Heart left ventricle (tissue), 16 donors: ENCODE measurements at regions not wholly inside any gene's neighbourhood (a gene's known extent, or its start where the extent isn't known, plus 50 kb on each side); places are given as distances from the start of the nearest gene placed in this dataset.

Experiments
- ATAC-seq, 4 donors: fragments of 200-7000 bp; cut with Tn5 transposase; one replicate each; pipeline ENCODE4 v1.9.1; 2020 to 2022; ENCODE audit warnings: moderate library complexity in 4 of 4, mild to moderate bottlenecking in 3 of 4, moderate number of reproducible peaks in 1 of 4
- DNase-seq, 5 donors: peaks; one replicate each; pipeline ENCODE4 v3.0.0-alpha.2; 2020
- H3K27ac ChIP-seq, 12 donors: fragments of 200-600 bp; sonication (generic) in 4 of 12; one replicate each; pipeline versions ENCODE4 v1.5.0 to v1.8.0; 2016 to 2022; ENCODE audit warnings: mild to moderate bottlenecking in 2 of 12
- H3K27me3 ChIP-seq, 9 donors: fragments of 200-600 bp; sonication (generic) in 2 of 9; one replicate each; pipeline versions ENCODE4 v1.5.1 to v1.8.0; 2016 to 2022; ENCODE audit warnings: mild to moderate bottlenecking in 3 of 9
- H3K36me3 ChIP-seq, 9 donors: fragments of 200-600 bp; sonication (generic) in 2 of 9; one replicate each; pipeline versions ENCODE4 v1.5.0 to v1.8.0; 2018 to 2022; ENCODE audit warnings: mild to moderate bottlenecking in 2 of 9
- H3K4me1 ChIP-seq, 12 donors: fragments of 200-600 bp; sonication (generic) in 4 of 12; one replicate each; pipeline versions ENCODE4 v1.5.0 to v1.8.0; 2016 to 2022; ENCODE audit warnings: mild to moderate bottlenecking in 3 of 12
- H3K4me3 ChIP-seq, 12 donors: fragments of 200-600 bp; sonication (generic) in 4 of 12; one replicate each; pipeline versions ENCODE4 v1.5.0 to v1.8.0; 2017 to 2022; ENCODE audit warnings: mild to moderate bottlenecking in 9 of 12, moderate library complexity in 4 of 12
- H3K9me3 ChIP-seq, 12 donors: fragments of 200-600 bp; sonication (generic) in 4 of 12; one replicate each; pipeline versions ENCODE4 v1.5.0 to v1.8.0; 2016 to 2022; ENCODE audit warnings: mild to moderate bottlenecking in 1 of 12
- POLR2A ChIP-seq, 2 donors: fragments of 450-650 bp; IDR thresholded peaks; one replicate each; pipeline ENCODE4 v1.6.1; 2017; ENCODE audit warnings: antibody characterized with exemption in 2 of 2, mild to moderate bottlenecking in 2 of 2, moderate library complexity in 2 of 2
- WGBS, 4 donors: extraction: QIAGEN DNeasy Blood & Tissue Kit in 2 of 4; methylation state at CpG; one replicate each; pipeline versions ENCODE4 v1.1.5 to v1.1.7; 2013 to 2018; 5-methylcytosine and 5-hydroxymethylcytosine counted together
- intact Hi-C, 10 donors: fragments of 100-400 bp; cut with DNase I; formaldehyde crosslinking; loops; one replicate each; pipeline versions ENCODE4 v1.11.1 to v1.14.2; 2022
- TF ChIP-seq, protein P1 (sequence below), 12 donors: fragments of 200-600 bp; sonication (generic) in 4 of 12; IDR thresholded peaks; one replicate each; pipeline versions ENCODE4 v1.5.0 to v1.8.0; 2018 to 2022; ENCODE audit warnings: antibody characterized with exemption in 12 of 12, mild to moderate bottlenecking in 5 of 12
- donor health status: ischemic (EF 13 %, LVEDD 7.1; RV severe dilation, severe dysfunction).
- donor health status: healthy with polysubstance abuse.
- donor health status: DM: no; HTN: yes; CAD: no.
- donor health status: DM: no; HTN: no; CAD: no.
- donor health status: ischemic (EF 25% LVEDD 6.9; RV normal size, moderate dysfunction).
- donor health status: ischemic (EF 25% LVEDD 5.7; RV mildly dilated, moderate dysfunction).
- donor health status: healthy.
- donor health status: DM: yes; HTN: yes; CAD: no.
- donor health status: ischemic (EF 35%, LVEDD 5.7; RV mildly dilated, moderate dysfunction).
- donor health status: nonischemic (EF 11% LVEDD 7.7; RV severe dilation, severe dysfunction).
- donor health status: DM: yes; HTN: yes; CAD: no.
- donor health status: PGD.
- donor health status: ischemic (EF 29% LVEDD 5.4; RV normal size, mild dysfunction).
- donor health status: nonischemic (EF 23%, LVEDD 6.1; RV moderate dilation, normal function).

DNA sequence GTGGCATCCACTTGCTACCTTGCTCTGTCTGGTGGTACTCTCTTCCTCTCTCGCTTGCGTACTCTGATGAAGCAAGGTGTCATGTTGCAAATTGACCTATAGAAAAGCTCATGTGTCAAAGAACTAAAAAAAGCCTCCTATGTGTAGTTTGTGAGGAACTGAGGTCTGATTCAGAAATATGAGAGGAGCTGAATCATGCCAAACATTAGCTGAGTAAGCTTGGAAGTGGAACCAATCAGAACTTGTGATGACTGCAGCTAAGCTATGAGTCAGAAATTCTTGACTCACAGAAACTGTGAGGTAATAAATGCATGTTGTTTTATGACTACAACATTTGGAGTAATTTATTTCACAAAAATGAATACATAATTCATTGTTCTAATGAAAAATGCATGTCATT, 2138.8 kb downstream of the PCDH7 start:
- H3K36me3 ChIP-seq, result no peaks in the 10 kb centered on the region
- ATAC-seq, result no peak
- H3K4me1 ChIP-seq, result no peaks in the 10 kb centered on the region
- intact Hi-C loops, result no loop called here
- H3K27ac ChIP-seq, result no peak overlapping the region
- H3K27me3 ChIP-seq, result no peaks in the 10 kb centered on the region
- no peak for DNase-seq
- TF ChIP-seq, protein P1, sequence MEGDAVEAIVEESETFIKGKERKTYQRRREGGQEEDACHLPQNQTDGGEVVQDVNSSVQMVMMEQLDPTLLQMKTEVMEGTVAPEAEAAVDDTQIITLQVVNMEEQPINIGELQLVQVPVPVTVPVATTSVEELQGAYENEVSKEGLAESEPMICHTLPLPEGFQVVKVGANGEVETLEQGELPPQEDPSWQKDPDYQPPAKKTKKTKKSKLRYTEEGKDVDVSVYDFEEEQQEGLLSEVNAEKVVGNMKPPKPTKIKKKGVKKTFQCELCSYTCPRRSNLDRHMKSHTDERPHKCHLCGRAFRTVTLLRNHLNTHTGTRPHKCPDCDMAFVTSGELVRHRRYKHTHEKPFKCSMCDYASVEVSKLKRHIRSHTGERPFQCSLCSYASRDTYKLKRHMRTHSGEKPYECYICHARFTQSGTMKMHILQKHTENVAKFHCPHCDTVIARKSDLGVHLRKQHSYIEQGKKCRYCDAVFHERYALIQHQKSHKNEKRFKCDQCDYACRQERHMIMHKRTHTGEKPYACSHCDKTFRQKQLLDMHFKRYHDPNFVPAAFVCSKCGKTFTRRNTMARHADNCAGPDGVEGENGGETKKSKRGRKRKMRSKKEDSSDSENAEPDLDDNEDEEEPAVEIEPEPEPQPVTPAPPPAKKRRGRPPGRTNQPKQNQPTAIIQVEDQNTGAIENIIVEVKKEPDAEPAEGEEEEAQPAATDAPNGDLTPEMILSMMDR (IDR thresholded peaks at IDR 0.05), result no peak
- no peak for TF ChIP-seq POLR2A (IDR thresholded peaks at IDR 0.05)
- 85 to 92% (median 88%) methylated on average over 2 of the region's 2 CpGs for WGBS, 4 donors
- no peak overlapping the region for H3K4me3 ChIP-seq
- peaks cover 0 to 6% (median 0%) of the 10 kb centered on the region in 12 donors for H3K9me3 ChIP-seq

GRCh38 chr4:32864713-32865351, 2144.7 kb downstream of the PCDH7 start:
- Histone ChIP-seq H3K9me3 (peaks cover 0 to 2% (median 0%) of the 10 kb centered on the region in 12 donors), H3K27me3 (no peaks in the 10 kb centered on the region), H3K27ac (no peak overlapping the region), H3K36me3 (no peaks in the 10 kb centered on the region), H3K4me1 (no peaks in the 10 kb centered on the region), H3K4me3 (no peak overlapping the region)
- intact Hi-C loops, result no loop called here
- no peak for DNase-seq
- ATAC-seq, result no peak
- TF ChIP-seq, protein P1 (IDR thresholded peaks at IDR 0.05), result no peak
- no peak for TF ChIP-seq POLR2A (IDR thresholded peaks at IDR 0.05)
- 75 to 84% (median 79%) methylated on average over 3 of the region's 3 CpGs for WGBS, 4 donors

DNA sequence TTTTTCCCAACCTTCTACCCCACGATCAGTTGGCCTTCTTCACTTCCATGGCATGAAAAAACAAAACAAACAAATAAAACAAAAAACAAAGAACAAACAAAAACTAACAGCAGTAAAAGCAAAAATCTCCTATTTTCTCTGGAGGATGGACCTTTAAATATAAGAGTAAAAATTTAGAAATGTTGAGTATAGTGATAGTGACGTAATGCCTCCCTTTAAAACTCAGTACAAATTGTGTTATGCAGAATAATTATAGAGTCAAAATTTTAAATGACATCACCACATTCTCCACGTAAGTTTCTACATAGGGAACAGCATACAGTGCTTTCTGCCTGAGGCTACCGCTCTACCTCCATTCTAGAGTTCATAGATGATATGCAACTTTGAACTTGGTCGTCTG, 2156.4 kb downstream of the PCDH7 start:
- Histone ChIP-seq H3K36me3 (no peaks in the 10 kb centered on the region), H3K4me1 (no peaks in the 10 kb centered on the region), H3K27me3 (no peaks in the 10 kb centered on the region), H3K9me3 (no peaks in the 10 kb centered on the region), H3K27ac (no peak overlapping the region), H3K4me3 (no peak overlapping the region)
- TF ChIP-seq, protein P1 (IDR thresholded peaks at IDR 0.05), result no peak
- no peak for TF ChIP-seq POLR2A (IDR thresholded peaks at IDR 0.05)
- intact Hi-C loops, result no loop called here
- DNase-seq (no peak), ATAC-seq (no peak)
- 75 to 83% (median 81%) methylated on average over 5 of the region's 5 CpGs for WGBS, 4 donors

DNA sequence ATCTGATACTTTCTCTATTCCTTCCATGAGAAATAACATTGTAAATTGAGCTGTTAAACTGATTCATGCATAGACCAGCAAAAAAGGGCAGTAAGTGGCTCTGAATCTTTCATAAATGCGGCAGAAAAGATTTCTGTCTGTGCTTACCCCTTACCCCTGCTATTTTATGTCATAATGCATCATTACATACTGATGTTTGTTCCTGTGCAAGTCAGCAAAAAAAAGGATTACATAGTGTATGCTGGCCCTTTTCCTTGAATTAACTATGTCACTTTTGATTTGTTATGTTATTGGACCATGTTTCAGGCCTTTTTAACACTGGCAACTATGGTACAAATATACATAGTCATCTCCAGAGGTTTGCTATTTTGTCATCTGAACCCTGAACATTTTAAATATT, 2159.7 kb downstream of the PCDH7 start:
- Histone ChIP-seq H3K36me3 (no peaks in the 10 kb centered on the region), H3K9me3 (no peaks in the 10 kb centered on the region), H3K4me1 (no peaks in the 10 kb centered on the region), H3K4me3 (no peak overlapping the region), H3K27me3 (no peaks in the 10 kb centered on the region), H3K27ac (no peak overlapping the region)
- TF ChIP-seq POLR2A (IDR thresholded peaks at IDR 0.05), result no peak
- TF ChIP-seq, protein P1 (IDR thresholded peaks at IDR 0.05), result no peak
- WGBS, 4 donors, result 81 to 97% (median 83%) methylated on average over 1 of the region's 1 CpG
- intact Hi-C loops, result no loop called here
- no peak for ATAC-seq
- no peak for DNase-seq
